ENCODE measurements at regions not wholly inside any gene's neighbourhood (a gene's known extent, or its start where the extent isn't known, plus 50 kb on each side); places are given as distances from the start of the nearest gene placed in this dataset.

- CTCF ChIA-PET: no interaction called here
- Mint-ChIP-seq H3K4me1 (ENCODE audit: low read depth, unreplicated experiment) (no peaks in the 10 kb centered on the region), H3K27ac (ENCODE audit: unreplicated experiment) (no peak overlapping the region), H3K4me3 (ENCODE audit: low read depth, unreplicated experiment) (no peak overlapping the region), H3K9me3 (ENCODE audit: low read depth, unreplicated experiment) (peaks cover 4% of the 10 kb centered on the region), H3K27me3 (ENCODE audit: unreplicated experiment) (no peaks in the 10 kb centered on the region), H3K36me3 (ENCODE audit: insufficient read depth, unreplicated experiment) (no peaks in the 10 kb centered on the region)
- no TSS peak for BruUV-seq (replicated peaks)
- DNase-seq: no peak
- intact Hi-C loops (cut with micrococcal nuclease; ENCODE audit: unreplicated experiment): no loop called here
- TF ChIP-seq, protein P1, sequence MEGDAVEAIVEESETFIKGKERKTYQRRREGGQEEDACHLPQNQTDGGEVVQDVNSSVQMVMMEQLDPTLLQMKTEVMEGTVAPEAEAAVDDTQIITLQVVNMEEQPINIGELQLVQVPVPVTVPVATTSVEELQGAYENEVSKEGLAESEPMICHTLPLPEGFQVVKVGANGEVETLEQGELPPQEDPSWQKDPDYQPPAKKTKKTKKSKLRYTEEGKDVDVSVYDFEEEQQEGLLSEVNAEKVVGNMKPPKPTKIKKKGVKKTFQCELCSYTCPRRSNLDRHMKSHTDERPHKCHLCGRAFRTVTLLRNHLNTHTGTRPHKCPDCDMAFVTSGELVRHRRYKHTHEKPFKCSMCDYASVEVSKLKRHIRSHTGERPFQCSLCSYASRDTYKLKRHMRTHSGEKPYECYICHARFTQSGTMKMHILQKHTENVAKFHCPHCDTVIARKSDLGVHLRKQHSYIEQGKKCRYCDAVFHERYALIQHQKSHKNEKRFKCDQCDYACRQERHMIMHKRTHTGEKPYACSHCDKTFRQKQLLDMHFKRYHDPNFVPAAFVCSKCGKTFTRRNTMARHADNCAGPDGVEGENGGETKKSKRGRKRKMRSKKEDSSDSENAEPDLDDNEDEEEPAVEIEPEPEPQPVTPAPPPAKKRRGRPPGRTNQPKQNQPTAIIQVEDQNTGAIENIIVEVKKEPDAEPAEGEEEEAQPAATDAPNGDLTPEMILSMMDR (IDR thresholded peaks at IDR 0.05; ENCODE audit: unreplicated experiment): no peak
Measured at GRCh38 chr12:126889501-126889900, 1377.5 kb upstream of the TMEM132C start.

DNA sequence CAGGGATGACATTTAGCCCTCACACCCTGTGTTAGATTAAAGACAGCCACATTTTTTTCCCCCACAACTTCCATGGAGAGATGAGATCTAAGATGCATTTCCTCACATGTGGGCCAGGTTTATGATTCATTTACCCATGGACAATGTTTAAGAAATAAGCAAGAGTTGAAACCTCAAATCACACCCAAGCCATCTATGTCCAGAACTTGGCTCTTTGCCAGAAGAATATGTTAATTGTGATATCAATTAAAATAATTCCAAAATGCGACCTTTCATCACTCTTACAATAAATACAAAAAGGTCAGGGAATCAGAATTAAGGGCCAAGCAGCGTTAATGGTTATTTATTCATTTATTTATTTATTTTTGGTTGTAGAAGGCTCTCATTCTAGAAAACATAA, 1376.9 kb upstream of the TMEM132C start:
- CTCF ChIA-PET: no interaction called here

DNA sequence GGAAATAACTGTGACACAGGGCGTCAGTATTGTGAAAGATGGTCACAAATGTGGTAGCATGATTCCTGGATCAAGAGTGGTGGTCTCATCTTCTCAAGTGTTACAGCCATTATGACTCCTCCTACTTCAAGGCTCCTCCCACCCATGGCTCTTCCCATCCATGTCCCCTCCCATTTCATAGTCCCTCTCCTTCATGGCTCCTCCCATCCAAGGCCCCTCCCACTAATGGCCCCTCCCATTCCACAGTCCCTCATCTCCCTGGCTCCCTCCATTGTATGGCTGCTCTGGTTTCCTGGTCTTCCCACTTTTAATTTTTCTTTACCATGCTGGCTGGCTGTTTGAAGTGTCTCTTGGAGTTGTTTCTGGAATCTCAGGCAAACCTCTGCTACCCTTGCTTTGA, 1375.2 kb upstream of the TMEM132C start:
- DNase-seq: no peak
- Mint-ChIP-seq H3K4me3 (ENCODE audit: low read depth, unreplicated experiment) (no peak overlapping the region), H3K4me1 (ENCODE audit: low read depth, unreplicated experiment) (no peaks in the 10 kb centered on the region), H3K27me3 (ENCODE audit: unreplicated experiment) (no peaks in the 10 kb centered on the region), H3K27ac (ENCODE audit: unreplicated experiment) (no peak overlapping the region), H3K36me3 (ENCODE audit: insufficient read depth, unreplicated experiment) (no peaks in the 10 kb centered on the region), H3K9me3 (ENCODE audit: low read depth, unreplicated experiment) (peaks cover 8% of the 10 kb centered on the region)
- intact Hi-C loops (cut with micrococcal nuclease; ENCODE audit: unreplicated experiment): no loop called here
- no TSS peak for BruUV-seq (replicated peaks)
- CTCF ChIA-PET: no interaction called here
- TF ChIP-seq, protein P1 (IDR thresholded peaks at IDR 0.05; ENCODE audit: unreplicated experiment): no peak

More for the DNA sequence above, 1376.9 kb upstream of the TMEM132C start:
- peaks cover 4% of the 10 kb centered on the region for H3K9me3 Mint-ChIP-seq (ENCODE audit: low read depth, unreplicated experiment)
- H3K27ac Mint-ChIP-seq (ENCODE audit: unreplicated experiment): no peak overlapping the region
- no peak overlapping the region for H3K4me3 Mint-ChIP-seq (ENCODE audit: low read depth, unreplicated experiment)
- no peak for DNase-seq
- H3K27me3 Mint-ChIP-seq (ENCODE audit: unreplicated experiment): no peaks in the 10 kb centered on the region
- BruUV-seq (replicated peaks): no TSS peak
- no peaks in the 10 kb centered on the region for H3K4me1 Mint-ChIP-seq (ENCODE audit: low read depth, unreplicated experiment)
- TF ChIP-seq, protein P1 (IDR thresholded peaks at IDR 0.05; ENCODE audit: unreplicated experiment): no peak
- H3K36me3 Mint-ChIP-seq (ENCODE audit: insufficient read depth, unreplicated experiment): no peaks in the 10 kb centered on the region
- intact Hi-C loops (cut with micrococcal nuclease; ENCODE audit: unreplicated experiment): no loop called here

DNA sequence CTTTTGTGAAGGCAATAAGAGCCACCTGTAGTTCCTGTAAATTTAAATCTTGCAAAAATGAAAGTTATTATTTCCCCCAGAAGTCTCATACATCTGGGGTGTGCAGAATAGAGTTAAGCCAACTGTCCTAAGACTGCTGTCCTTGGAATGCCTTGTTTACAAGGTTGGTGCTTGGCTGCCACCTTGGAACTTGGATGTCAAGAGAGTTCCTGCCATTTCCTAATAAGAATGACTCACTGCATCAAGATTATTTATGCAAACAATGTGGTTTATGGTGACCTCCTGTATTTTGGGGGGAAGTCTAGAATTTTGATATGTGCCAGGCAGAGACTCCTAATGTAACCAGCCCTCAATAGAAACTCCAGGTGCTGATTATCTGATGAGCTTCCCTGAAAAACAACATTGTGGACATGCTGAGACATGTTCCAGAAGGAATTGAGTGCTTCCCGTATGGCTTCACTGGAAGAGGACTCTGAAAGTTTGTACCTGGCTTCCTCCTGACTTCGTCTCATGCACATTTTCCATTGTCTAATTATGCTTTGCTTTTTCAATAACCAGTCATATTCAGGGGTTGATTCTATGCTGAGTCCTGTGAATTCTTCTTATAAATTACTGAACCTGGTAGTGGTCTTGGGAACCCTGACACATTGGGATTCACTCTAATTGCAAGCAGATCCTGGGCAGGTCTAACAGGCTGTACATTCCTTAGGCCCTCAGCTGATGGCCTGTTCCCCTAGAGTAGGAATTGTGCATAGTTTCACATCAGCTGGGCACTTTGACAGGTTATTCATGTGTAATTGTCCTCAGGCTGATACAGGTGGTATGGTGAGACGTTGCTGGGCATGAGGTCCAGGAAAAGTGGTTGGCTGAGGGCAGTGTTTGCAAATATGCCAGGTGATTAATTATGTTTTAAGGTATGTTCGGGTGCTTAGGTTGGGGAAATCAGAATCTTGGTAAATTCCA, 1370.7 kb upstream of the TMEM132C start:
- Mint-ChIP-seq H3K9me3 (ENCODE audit: low read depth, unreplicated experiment) (peaks cover 13% of the 10 kb centered on the region), H3K36me3 (ENCODE audit: insufficient read depth, unreplicated experiment) (no peaks in the 10 kb centered on the region), H3K4me1 (ENCODE audit: low read depth, unreplicated experiment) (no peaks in the 10 kb centered on the region), H3K4me3 (ENCODE audit: low read depth, unreplicated experiment) (no peak overlapping the region), H3K27me3 (ENCODE audit: unreplicated experiment) (no peaks in the 10 kb centered on the region), H3K27ac (ENCODE audit: unreplicated experiment) (no peak overlapping the region)
- intact Hi-C loops (cut with micrococcal nuclease; ENCODE audit: unreplicated experiment): no loop called here
- BruUV-seq (replicated peaks): no TSS peak
- TF ChIP-seq, protein P1 (IDR thresholded peaks at IDR 0.05; ENCODE audit: unreplicated experiment): no peak
- no peak for DNase-seq
- CTCF ChIA-PET: interaction anchor here (0.6 kb wide), 1 partner anchor 30 kb away, joined by 3 read pairs; no protein-coding TSS in a partner anchor
